Gastroesophageal sphincter (tissue), 4 donors: ENCODE measurements at regions not wholly inside any gene's neighbourhood (a gene's known extent, or its start where the extent isn't known, plus 50 kb on each side); places are given as distances from the start of the nearest gene placed in this dataset.

Source experiments
- ATAC-seq: fragments of 150-250 bp; one replicate; pipeline ENCODE4 v1.9.1; 2016; ENCODE audit warnings: mild to moderate bottlenecking, moderate library complexity
- H3K27ac ChIP-seq, 4 donors: fragments of 200-600 bp; sonication (generic) in 3 of 4; 1 replicate in 3 of 4; 2 replicates in 1 of 4; pipeline ENCODE4 v1.5.1; 2016 to 2019
- H3K27me3 ChIP-seq: fragments of 200-600 bp; sonication (generic); one replicate; pipeline ENCODE4 v1.5.1; 2019
- H3K36me3 ChIP-seq, 2 donors: fragments of 200-600 bp; sonication (generic); one replicate each; pipeline ENCODE4 v1.5.1; 2019; ENCODE audit warnings: control low read depth in 1 of 2
- H3K4me1 ChIP-seq, 3 donors: fragments of 200-600 bp; sonication (generic); 1 replicate in 2 of 3; 2 replicates in 1 of 3; pipeline ENCODE4 v1.5.1; 2016 to 2019; ENCODE audit warnings: control low read depth in 2 of 3
- H3K4me3 ChIP-seq, 2 donors: fragments of 200-600 bp; sonication (generic); one replicate each; pipeline ENCODE4 v1.5.1; 2019; ENCODE audit warnings: mild to moderate bottlenecking in 1 of 2, moderate library complexity in 1 of 2
- H3K9me3 ChIP-seq, 3 donors: fragments of 200-600 bp; sonication (generic); one replicate each; pipeline ENCODE4 v1.5.1; 2017 to 2019; ENCODE audit warnings: control low read depth in 2 of 3
- EP300 ChIP-seq: sonication (generic); formaldehyde crosslinking; IDR thresholded peaks from one replicate; pipeline ENCODE4 v1.6.1; 2017; ENCODE audit warnings: antibody characterized with exemption, mild to moderate bottlenecking
- POLR2A ChIP-seq, 2 donors: fragments of 450-650 bp; IDR thresholded peaks; one replicate each; pipeline ENCODE4 v1.6.1; 2017; ENCODE audit warnings: antibody characterized with exemption in 2 of 2, mild to moderate bottlenecking in 2 of 2, moderate library complexity in 1 of 2
- POLR2AphosphoS5 ChIP-seq: sonication (generic); formaldehyde crosslinking; IDR thresholded peaks from one replicate; pipeline ENCODE4 v1.6.1; 2017; ENCODE audit warnings: antibody characterized with exemption
- WGBS, 2 donors: methylation state at CpG; one replicate each; pipeline ENCODE4 v1.1.5; 2018; ENCODE audit warnings: low coverage in 1 of 2; 5-methylcytosine and 5-hydroxymethylcytosine counted together
- TF ChIP-seq, protein P1 (sequence below), 4 experiments: fragments of 200-600 bp in 2 of 4; fragments of 450-650 bp in 2 of 4; sonication (generic) in 1 of 4; IDR thresholded peaks; one replicate each; pipeline ENCODE4 v1.5.1; 2017 to 2019; ENCODE audit warnings: antibody characterized with exemption in 4 of 4, mild to moderate bottlenecking in 2 of 4, moderate library complexity in 2 of 4

DNA sequence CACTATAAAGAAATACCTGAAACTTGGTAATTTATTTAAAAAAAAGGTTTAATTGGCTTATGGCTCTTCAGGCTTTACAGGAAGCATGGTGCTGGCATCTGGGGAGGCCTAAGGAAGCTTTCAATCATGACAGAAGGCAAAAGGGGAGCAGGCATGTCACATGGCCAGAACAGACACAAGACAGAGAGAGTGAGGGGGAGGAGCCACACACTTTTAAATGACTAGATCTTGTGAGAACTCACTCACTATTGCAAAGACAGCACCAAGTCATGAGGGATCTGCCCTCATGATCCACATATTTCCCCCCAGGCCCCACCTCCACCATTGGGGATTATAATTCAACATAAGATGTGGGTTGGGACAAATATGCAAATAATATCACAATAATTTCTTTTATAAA lies 355.6 kb downstream of the DAD1 start:
- Histone ChIP-seq H3K27me3 (no peaks in the 10 kb centered on the region), H3K9me3 (peaks cover 0 to 7% (median 0%) of the 10 kb centered on the region in 3 donors), H3K36me3 (no peaks in the 10 kb centered on the region), H3K4me3 (no peak overlapping the region), H3K4me1 (no peaks in the 10 kb centered on the region), H3K27ac (no peak overlapping the region)
- ATAC-seq, result no peak
- TF ChIP-seq, protein P1, sequence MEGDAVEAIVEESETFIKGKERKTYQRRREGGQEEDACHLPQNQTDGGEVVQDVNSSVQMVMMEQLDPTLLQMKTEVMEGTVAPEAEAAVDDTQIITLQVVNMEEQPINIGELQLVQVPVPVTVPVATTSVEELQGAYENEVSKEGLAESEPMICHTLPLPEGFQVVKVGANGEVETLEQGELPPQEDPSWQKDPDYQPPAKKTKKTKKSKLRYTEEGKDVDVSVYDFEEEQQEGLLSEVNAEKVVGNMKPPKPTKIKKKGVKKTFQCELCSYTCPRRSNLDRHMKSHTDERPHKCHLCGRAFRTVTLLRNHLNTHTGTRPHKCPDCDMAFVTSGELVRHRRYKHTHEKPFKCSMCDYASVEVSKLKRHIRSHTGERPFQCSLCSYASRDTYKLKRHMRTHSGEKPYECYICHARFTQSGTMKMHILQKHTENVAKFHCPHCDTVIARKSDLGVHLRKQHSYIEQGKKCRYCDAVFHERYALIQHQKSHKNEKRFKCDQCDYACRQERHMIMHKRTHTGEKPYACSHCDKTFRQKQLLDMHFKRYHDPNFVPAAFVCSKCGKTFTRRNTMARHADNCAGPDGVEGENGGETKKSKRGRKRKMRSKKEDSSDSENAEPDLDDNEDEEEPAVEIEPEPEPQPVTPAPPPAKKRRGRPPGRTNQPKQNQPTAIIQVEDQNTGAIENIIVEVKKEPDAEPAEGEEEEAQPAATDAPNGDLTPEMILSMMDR (IDR thresholded peaks at IDR 0.05), result no peak
- TF ChIP-seq EP300, result no peak

DNA sequence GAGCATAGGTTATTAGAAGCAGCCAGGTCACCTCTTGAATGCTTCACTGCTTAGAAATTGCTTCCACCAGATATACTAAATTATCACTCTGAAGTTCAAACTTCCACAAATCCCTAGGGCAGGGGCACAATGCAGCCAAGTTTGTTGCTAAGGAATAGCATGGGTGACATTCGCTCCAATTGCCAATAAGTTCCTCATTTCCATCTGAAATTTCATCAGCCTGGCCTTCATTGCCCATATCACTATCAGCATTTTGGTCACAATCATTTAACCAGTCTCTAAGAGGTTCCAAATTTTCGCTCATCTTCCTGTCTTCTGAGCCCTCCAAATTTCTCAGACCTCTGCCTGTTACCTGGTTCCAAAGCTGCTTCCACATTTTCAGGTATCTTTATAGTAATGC lies 356.1 kb downstream of the DAD1 start:
- Histone ChIP-seq H3K4me1 (no peaks in the 10 kb centered on the region), H3K4me3 (no peak overlapping the region), H3K36me3 (no peaks in the 10 kb centered on the region), H3K27me3 (no peaks in the 10 kb centered on the region), H3K27ac (no peak overlapping the region), H3K9me3 (peaks cover 0 to 7% (median 0%) of the 10 kb centered on the region in 3 donors)
- TF ChIP-seq, protein P1 (IDR thresholded peaks at IDR 0.05), result no peak
- TF ChIP-seq POLR2A (IDR thresholded peaks at IDR 0.05), result no peak
- no peak for TF ChIP-seq POLR2AphosphoS5
- no peak for TF ChIP-seq EP300
- ATAC-seq, result no peak
- WGBS, 2 donors, result 7 to 79% methylated on average over 2 of the region's 2 CpGs

GRCh38 chr14:22232486-22232885 lies 356.5 kb downstream of the DAD1 start:
- Histone ChIP-seq H3K9me3 (peaks cover 0 to 7% (median 0%) of the 10 kb centered on the region in 3 donors), H3K4me1 (no peaks in the 10 kb centered on the region), H3K27ac (no peak overlapping the region), H3K4me3 (no peak overlapping the region), H3K36me3 (no peaks in the 10 kb centered on the region), H3K27me3 (no peaks in the 10 kb centered on the region)
- TF ChIP-seq POLR2A (IDR thresholded peaks at IDR 0.05) (no peak), EP300 (no peak), POLR2AphosphoS5 (no peak)
- TF ChIP-seq, protein P1 (IDR thresholded peaks at IDR 0.05), result no peak
- ATAC-seq, result no peak

GRCh38 chr14:22231018-22231417 lies 358.0 kb downstream of the DAD1 start:
- no peak for TF ChIP-seq POLR2A (IDR thresholded peaks at IDR 0.05)
- Histone ChIP-seq H3K4me1 (no peaks in the 10 kb centered on the region), H3K27ac (no peak overlapping the region), H3K27me3 (no peaks in the 10 kb centered on the region), H3K9me3 (peaks cover 0 to 7% (median 0%) of the 10 kb centered on the region in 3 donors), H3K4me3 (no peak overlapping the region), H3K36me3 (no peaks in the 10 kb centered on the region)
- no peak for ATAC-seq
- 57% methylated on average over 1 of the region's 1 CpG; no CpG with 5 or more reads in 1 of the 2 donors for WGBS, 2 donors

DNA sequence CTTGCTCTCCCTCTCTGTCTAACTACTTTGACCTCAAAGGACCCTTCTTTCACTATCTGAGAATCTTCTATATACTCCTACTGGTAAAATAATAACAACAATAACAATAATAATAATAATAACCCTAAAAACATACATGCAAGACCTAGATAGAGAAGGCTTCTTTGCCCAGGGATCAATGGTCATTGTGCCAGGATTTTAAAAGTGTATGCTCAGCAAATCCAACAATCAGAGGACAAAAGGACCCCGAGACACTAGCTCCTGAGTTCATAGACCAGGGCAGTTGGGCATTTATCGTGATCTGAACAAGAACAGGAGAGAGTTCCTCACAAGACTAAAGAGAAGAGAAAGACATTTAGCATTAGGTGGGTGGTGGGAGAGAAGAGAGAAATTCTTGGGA lies 358.5 kb downstream of the DAD1 start:
- no peaks in the 10 kb centered on the region for H3K4me1 ChIP-seq
- no peak overlapping the region for H3K4me3 ChIP-seq
- H3K9me3 ChIP-seq, result peaks cover 0 to 7% (median 0%) of the 10 kb centered on the region in 3 donors
- H3K27me3 ChIP-seq, result no peaks in the 10 kb centered on the region
- no peaks in the 10 kb centered on the region for H3K36me3 ChIP-seq
- TF ChIP-seq POLR2A (IDR thresholded peaks at IDR 0.05) (no peak), EP300 (no peak), POLR2AphosphoS5 (no peak)
- TF ChIP-seq, protein P1 (IDR thresholded peaks at IDR 0.05), result no peak
- ATAC-seq, result no peak
- H3K27ac ChIP-seq, result no peak overlapping the region
- 85 to 87% methylated on average over 2 of the region's 2 CpGs for WGBS, 2 donors

- Histone ChIP-seq H3K9me3 (no peaks in the 10 kb centered on the region), H3K36me3 (no peaks in the 10 kb centered on the region), H3K4me3 (no peak overlapping the region), H3K27me3 (no peaks in the 10 kb centered on the region), H3K4me1 (no peaks in the 10 kb centered on the region), H3K27ac (no peak overlapping the region)
- 87 to 92% methylated on average over 3 to 4 of the region's 4 CpGs for WGBS, 2 donors
- ATAC-seq, result no peak
- no peak for TF ChIP-seq POLR2A (IDR thresholded peaks at IDR 0.05)
- TF ChIP-seq POLR2AphosphoS5, result no peak
- TF ChIP-seq, protein P1 (IDR thresholded peaks at IDR 0.05), result no peak
- TF ChIP-seq EP300, result no peak
These were observed 361.9 kb downstream of the DAD1 start for GRCh38 chr14:22227084-22227483.
